ENCODE measurements at regions not wholly inside any gene's neighbourhood (a gene's known extent, or its start where the extent isn't known, plus 50 kb on each side); places are given as distances from the start of the nearest gene placed in this dataset.
"Not testable (repeated sequence)": the region's sequence is repeated elsewhere in the genome, so short reads cannot be mapped to it uniquely, and the experiment has no call there.

DNA sequence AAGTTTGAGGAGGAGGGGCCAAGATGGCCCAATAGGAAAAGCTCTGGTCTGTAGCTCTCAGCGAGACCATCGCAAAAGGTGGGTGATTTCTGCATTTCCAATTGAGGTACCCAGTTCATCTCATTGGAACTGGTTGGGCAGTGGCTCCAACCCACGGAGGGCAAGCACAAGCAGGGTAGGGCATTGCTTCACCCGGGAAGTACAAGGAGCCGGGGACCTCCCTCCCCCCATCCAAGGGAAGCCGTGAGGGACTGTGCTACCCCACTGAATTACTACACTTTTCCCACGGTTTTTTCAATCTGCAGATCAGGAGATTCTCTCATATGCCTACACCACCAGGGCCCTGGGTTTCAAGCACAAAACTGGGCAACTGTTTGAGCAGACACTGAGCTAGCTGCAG, 58.0 kb upstream of the EFCAB3 start:
- DNase-seq, result no peak

DNA sequence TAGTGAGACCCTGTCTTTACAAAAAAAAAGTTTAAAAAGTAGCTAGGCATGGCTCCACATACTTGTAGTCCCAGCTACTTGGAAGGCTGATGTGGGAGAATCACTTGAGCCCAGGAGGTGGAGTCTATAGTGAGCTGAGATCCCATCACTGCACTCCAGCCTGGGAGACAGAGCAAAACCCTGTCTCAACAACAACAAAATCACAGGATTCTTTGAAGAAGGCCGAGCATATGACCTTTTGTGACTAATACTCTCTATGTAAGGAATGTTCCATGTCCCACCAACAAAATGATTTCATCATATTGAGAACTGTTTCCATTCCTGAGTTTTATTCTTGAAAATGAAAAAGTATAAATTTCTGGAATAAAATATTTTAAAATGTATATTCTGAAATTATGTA, 58.9 kb upstream of the EFCAB3 start:
- DNase-seq, result no peak

DNA sequence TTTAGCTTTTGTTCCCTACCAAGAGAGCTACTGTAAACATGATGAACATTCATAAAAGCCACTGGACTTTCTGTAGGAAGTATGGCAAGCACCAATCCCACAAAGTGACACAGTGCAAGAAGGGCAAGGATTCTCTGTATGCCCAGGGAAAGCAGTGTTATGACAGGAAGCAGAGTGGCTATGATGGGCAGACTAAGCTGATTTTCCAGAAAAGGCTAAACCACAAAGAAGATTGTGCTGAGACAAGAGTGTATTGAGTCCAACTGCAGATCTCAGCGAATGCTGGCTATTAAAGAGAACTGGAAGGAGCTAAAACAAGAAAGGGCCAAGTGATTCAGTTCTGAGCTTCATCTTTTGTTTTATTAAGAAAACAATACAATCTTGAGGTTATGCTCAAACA, 60.5 kb upstream of the EFCAB3 start:
- DNase-seq, result no peak

DNA sequence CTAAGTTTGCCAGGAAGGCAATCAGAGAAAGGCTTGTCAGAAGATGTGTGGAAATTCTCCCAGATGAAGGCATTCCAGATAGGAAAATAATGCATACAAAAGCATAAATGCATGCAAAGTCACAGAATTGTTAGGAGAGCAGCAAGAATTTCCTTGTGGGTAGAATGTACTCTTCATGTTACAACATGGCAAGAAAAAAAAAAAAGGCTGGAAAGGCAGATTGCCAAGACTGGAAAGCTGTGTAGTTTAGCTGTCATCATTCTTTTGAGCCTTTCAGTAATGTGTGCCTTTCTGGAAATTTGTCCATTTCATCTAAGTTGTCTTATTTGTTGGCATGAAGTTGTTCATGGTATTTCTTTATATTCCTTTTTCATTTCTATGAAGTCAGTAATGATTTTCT, 71.0 kb upstream of the EFCAB3 start:
- DNase-seq, result no peak

DNA sequence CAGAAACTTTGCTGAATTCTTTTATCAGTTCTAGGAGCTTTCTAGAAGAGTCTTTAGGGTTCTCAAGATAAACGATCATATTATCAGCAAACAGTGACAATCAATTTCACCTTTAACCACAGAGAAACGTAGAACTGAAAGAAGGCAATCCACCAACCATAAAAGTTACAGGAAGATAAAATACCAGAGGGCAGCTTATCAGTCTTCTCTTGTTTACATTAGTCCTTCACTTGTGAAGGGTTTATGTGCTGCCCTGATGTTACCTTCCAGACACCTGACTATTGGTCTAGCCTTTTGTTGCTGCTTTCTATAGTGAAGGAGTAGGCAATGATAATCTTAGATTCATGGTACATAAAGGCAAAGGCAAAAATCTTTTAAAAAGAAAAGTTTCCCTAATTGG, 73.2 kb upstream of the EFCAB3 start:
- DNase-seq, result no peak

DNA sequence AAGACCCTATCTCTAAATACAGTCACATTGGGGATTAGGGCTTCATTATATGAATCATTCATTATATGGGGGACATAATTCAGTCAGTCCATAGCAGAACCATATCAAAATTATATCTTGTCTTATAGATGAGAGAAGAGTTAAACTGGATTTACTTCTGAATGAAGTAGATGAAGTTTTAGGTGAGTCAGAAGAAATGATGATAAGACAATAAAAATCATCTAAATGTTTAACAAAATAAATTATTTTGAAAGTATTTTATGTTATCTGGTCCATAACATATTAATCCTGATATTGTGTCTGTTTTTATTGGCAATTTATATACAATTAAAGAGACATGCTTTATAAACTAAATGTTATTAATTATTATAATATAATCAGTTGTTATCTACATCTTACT, 76.9 kb upstream of the EFCAB3 start:
- DNase-seq, result no peak

DNA sequence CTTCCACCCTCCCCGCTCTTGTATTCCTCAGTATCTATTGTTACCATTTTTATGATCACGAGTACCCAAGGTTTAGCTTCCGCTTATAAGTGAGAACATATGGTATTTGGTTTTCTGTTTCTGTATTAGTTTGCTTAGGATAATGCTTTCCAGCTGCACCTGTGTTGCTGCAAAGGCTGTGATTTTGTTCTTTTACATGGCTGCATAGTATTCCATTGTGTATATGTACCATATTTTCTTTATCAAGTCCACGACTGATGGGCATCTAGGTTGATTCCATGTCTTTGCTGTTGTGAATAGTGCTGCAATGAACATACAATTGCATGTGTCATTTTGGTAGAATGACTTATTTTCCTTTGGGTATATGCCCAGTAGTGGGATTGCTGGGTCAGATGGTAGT, 79.7 kb upstream of the EFCAB3 start:
- no peak for DNase-seq

DNA sequence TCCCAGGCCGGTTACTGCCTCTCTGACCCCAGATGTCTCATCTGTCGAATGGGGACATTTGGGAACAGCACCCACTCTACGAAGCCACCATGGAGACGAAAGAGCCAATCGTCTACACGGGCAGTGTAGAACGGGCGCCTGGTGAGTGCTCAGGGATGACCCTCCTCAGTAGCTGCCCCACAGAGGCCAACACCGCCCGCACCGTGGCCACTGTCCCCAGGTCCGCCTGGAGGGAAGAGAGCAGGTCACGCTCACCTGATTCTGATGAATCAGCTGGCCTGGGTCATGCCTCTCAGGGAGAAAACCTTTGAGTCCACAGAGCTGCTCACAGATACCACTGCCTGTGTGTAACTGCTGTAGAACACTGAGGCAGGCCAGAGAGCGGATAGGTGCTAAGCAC, 105.1 kb upstream of the EFCAB3 start:
- not testable (repeated sequence) for DNase-seq

DNA sequence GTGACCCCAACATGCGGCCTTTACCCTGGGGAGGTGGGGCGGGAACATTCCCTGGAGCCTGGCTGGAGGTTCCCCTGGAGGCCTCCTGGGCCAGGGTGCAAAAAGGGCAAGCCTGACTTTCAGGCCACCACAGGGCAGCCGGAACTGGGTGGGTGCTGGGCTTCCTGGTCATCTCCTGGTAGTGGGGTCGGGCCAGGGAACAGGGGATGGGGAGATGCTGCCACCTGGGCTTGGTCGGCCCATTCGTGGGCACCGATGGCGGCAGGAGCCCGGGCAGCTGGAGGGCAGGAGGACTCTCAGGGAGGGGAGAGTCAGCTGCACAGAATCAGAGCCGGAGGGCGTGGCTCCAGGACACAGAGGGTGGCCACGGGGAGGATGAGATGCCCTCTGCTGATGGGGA, 112.0 kb upstream of the EFCAB3 start:
- not testable (repeated sequence) for DNase-seq

DNA sequence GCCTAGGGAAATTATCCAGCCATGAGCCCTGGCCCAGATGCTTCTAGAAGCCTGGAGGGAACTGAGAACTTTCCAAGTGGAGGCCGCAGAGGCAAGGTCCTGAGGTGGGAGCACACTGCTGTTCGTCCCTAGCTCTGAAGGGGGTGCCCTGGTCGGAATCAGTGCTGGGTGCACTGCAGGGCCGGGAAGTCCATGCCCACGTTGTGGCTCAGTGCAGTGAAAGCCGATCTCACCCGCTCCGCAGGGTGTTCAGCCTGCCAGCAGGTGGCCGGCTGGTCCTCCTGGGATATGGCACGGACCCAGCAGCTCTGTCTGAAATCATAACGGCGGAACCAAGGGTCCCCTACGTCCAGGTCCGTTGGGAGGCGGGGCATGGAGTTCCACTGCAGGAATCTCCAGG, 115.4 kb upstream of the EFCAB3 start:
- not testable (repeated sequence) for DNase-seq

DNA sequence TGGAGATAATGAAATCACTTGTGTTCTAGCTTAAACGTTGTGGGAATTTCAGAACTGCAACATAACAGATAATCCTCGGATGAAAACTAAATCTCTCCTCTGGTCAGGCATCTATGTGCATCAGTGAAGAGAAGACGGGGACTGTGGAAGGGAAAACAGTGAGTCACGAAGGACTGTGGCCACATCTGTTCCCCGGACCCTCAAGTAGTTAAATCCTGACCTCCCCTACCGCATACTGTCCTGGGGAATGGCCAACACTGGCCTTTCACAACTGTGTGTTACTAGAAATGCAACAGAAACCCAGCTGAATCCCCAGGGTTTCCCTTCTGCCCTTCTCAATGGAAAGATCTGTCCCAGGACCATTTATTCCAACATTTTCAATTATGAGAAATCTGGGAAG, 124.6 kb upstream of the EFCAB3 start:
- DNase-seq, result not testable (repeated sequence)

DNA sequence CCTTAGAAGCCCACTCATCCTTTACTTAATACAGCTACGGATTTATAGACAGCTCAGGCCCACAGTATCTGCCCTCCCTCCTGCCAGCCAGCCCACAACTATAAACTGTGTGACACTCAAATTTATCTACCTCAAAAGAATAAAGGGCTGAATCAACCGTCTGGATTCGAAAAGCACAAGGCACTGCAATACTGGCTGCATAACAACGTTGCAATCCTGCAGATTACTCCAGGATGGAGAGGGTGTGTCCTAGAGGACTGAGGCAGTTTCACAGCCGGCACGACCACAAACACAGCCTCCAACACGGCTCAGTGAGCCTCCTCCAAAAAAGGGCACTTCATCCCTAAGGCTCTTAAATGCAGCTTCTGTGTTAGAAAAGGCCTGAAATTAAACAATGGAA, 138.3 kb upstream of the EFCAB3 start:
- DNase-seq, result not testable (repeated sequence)

DNA sequence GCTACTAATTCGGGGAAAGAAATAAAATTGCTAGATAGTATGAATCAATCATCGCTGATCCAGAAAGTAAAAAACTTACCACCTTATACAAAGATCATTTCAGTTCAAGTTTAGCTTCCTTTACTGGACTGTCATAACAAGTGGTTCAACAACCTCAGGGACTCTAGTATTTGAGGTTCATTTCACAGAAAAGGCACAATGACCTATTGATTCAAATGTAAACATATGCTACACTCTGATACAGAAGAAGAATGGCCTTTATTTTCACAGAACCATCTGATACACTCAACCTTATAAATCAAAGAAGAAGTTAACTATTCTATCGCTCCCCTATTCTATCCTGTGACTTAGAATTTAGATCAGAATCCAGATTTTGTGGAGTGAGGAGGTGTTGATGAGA, 140.8 kb upstream of the EFCAB3 start:
- DNase-seq, result not testable (repeated sequence)

DNA sequence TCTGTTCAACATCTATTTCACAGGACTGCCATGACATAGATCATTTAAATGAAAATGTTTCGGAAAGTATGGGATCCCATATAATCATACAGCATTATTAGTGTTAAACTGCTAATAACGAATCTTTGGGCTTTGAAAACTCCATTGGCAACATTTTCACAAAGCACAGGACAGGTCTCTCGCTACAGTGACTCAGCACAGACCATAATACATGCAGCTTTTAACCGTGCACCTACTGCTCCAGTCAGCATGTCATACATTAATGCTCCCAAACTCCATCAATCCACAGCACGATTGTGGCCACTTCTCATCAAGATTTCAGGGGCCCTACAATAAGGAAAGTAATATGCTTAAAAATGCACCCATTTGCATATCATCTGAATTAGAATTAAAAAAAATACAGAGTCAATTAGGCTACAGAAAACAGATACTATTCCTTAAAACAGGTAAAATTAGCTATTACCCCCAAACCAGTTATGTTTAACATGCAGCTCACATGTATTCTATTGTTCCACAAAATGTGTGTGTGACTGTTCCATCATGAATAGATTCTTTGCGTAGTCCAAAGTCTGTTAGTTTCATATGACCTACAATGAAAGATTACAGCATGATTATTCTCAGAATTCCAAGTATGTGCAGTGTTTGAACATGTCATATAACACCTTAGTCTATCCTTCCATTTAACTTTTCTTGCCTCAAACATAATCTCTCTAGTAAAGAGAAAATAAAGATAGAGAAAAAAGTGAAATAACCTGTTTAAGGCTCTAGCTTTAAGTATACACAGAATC, 141.6 kb upstream of the EFCAB3 start:
- not testable (repeated sequence) for DNase-seq

DNA sequence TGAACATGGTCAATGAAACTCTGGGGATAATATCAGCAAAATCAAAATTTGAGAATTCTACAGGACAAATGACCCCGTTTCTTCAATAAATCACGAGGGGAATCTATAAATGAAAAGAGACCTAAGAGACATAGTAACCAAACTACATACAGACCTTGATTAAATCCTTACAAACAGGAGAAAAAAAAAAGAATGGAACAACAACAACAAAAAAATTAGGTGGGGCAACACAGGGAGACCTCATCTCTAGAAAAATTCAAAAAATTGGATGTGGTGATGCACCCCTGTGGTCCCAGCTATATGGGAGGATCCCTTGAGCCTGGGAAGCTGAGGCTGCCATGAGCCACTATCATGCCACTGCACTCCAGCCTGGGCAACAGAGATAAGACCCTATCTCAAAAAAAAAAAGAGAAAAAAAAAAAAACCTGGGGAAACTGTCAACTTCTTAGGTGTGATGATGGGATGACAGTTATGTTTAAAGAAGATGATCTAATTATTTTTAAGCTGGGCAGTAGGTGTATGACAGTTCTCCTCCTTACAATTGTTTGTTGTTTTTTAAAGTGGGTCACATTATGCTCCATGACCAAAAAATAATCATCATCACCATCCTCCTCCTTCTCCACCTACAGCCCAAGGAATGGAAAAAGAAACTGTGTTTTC, 146.4 kb upstream of the EFCAB3 start:
- DNase-seq, result not testable (repeated sequence)

DNA sequence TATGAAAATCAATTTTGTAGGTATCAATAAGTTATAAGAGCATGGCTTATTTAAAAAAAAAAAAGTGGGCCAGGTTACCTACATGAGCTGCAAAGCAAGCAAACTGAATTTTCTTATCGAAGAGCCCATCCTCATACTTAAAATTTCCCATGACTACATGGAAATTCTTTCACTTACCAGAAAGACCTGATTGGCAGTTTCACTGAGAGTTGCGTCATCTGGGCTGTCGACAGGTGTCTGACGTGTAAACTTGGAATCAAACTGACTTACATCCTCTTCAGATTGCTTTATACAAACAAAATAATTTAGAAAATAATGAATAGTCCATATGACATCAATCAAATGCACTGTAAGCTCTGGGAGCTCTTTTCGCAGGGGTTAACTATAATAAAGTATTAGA, 149.1 kb upstream of the EFCAB3 start:
- not testable (repeated sequence) for DNase-seq

DNA sequence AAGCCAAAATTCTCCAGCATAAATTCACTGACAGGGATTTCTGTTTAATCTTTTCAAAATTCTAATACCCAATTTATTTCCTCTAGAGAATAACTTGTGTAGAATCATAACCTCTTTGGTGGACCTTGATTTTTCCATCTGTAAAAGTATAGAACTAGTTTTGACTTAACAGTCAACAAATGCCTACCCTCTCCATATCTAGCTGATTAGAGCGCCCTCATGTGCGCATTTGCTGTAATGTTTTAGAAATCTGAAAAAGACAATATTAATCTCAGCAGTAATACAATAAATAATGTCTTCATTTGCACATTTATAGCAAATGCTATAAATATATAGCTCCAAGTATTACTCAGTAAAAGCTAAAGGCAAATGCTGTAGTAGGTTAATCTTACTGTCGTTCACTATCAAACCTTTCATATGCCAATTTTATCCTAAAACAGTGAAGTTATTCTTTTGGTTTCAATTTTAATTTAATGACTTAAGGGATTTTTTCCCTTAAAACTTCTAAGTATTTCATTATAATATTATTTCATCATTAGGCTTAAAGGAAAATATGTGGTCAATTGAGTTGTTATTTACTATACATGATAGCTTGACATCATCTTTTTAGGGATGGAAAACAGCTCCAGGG, 153.6 kb upstream of the EFCAB3 start:
- not testable (repeated sequence) for DNase-seq

DNA sequence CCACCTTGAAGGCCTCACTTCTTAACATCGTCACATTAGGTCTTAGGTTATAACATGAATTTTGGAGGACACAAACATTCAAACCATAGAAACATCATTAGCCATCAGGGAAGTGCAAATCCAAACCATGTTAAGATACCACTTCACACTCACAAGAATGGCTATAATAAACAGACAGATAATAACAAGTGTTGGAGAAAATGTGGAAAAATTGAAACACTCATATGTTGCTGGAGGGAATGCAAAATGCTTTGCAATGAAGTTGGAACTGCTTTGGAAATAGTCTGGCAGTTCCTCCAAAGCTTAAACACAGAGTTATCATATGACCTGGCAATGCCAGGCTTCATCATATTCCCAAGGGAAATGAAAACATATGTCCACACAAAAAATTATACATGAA, 156.8 kb upstream of the EFCAB3 start:
- not testable (repeated sequence) for DNase-seq

DNA sequence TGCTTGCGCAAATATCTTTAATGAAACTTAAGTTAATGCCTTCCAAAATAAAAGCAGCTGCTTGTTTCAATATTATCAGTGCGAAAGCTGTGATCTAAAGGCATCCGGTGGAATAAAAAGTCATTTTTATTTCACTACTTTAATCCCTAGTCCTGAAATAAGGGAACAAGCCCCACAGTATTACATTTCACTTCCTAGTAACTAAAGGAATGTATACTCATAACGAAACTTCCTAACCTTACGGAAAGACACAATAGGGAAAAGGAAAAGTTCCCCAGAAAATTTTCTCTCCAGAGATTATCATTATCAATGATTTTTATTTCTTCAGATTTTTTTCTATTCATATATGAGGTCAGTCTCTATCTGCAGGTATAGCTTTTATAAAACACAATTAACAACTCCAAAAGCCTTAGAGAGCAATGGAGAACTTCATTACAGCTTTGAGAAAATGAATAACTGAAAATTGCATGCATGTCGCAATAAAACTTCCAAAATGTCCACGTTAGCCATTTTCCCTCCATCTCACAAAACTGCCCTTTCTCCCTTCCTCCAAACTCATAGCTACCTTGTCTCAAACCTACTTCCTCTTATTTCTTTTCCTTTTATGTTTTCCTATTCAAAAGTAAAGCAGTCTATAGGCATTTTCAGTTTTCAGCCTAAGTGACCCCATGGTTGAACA, 154.3 kb upstream of the MED13 start:
- no peak for DNase-seq

DNA sequence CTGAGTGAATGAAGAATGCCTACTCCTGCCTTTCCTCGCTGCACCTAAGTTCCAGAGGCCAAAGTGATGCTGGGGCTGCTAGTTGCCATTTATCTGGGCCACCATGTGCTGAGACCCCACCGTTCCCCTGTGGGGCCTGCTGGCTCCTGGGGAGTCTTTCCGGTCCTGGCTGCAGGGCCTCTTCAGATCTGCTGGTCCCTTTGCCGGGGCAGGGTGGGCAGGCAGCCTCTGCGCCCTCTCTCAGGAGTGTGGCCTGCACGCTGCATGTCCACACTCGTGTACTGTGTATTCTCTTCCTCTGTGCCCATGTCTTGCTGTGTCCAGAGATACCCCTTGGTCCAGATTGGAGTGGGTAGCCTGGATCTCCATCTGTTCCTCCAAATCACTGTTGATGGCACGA, 151.8 kb upstream of the MED13 start:
- no peak for DNase-seq

DNA sequence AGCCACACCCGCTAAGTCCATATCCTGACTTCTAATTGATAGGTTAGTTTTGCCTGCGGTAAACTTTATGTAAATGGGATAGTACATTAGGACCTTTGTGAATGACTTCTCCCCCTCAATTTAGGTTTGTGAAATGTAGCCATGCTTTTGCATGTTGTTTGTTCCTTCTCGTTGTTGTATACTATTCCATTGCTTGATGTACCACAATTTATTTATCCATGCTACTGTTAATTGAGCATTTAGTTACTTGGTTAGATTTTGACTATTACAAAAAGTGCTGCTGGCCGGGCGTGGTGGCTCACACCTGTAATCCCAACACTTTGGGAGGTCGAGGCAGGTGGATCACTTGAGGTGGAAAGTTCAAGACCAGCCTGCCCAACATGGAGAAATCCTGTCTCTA, 150.8 kb upstream of the MED13 start:
- not testable (repeated sequence) for DNase-seq

DNA sequence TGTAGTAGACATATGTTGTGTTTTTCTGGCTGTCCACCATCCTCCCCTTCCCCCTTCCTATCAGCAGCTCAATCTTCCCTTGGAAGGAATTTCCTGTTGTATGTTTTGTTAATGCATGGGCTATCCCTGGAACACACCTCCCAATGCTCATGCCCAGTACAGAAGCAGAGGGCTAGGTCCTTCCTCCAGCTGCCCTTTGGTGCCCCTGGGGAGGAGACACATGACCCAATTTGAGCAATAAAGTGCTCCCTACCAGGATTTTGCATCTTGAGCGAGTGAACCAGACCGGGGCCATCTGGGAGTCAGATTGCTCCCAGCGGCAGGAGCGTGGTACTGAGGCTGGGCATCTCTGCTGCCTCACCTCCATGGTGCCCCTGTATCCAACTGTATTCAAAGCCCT, 141.5 kb upstream of the MED13 start:
- no peak for DNase-seq

DNA sequence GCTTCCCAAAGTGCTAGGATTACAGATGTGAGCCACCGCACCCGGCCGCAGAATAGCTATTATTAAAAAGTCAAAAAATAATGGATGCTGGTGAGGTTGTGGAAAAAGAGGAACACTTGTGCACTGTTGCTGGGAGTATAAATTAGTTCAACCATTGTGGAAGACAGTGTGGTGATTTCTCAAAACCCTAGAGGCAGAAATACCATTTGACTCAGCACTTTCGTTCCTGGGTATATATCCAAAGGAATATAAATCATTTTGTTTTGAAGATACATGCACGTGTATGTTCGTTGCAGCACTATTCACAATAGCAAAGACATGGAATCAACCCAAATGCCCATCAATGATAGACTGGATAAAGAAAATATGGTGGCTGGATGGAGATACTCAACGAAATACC, 132.1 kb upstream of the MED13 start:
- DNase-seq, result not testable (repeated sequence)

DNA sequence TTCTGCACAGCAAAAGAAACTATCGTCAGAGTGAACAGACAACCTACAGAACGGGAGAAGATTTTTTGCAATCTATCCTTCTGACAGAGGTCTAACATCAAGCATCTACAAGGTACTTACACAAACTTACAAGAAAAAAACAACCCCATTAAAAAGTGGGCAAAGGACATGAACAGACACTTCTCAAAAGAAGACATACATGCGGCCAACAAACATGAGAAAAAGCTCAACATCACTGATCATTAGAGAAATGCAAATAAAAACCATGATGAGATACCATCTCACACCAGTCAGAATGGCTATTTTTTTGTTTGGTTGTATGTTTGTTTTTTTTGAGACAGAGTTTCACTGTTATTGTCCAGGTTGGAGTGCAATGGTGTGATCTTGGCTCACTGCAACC, 131.5 kb upstream of the MED13 start:
- not testable (repeated sequence) for DNase-seq

All from NCI-H1105 treated with DMSO at 0.1 percent for 48 hours (cell line).